ENCODE measurements at regions not wholly inside any gene's neighbourhood (a gene's known extent, or its start where the extent isn't known, plus 50 kb on each side); places are given as distances from the start of the nearest gene placed in this dataset.

- TF ChIP-seq EZH2 (IDR thresholded peaks at IDR 0.05; ENCODE audit: insufficient read depth, poor library complexity, severe bottlenecking) (no peak), EZH2phosphoT487 (IDR thresholded peaks at IDR 0.05; ENCODE audit: insufficient read depth, low read depth) (no peak)
Observed at GRCh38 chr10:130761032-130761575, 550.4 kb downstream of the TCERG1L start.

All from GM23248 (cell line).